Chondrocyte (in vitro differentiated cells): ENCODE measurements at regions not wholly inside any gene's neighbourhood (a gene's known extent, or its start where the extent isn't known, plus 50 kb on each side); places are given as distances from the start of the nearest gene placed in this dataset.

Experiments used
- DNase-seq: peaks from one replicate; pipeline ENCODE4 v3.0.0; 2021; ENCODE audit warnings: mixed read lengths, low spot score
- H3K27ac Mint-ChIP-seq: one replicate; pipeline ENCODE4 v1.8.0; 2021; ENCODE audit warnings: mild to moderate bottlenecking, moderate library complexity, mixed read lengths; ENCODE audit not compliant: unreplicated experiment
- H3K27me3 Mint-ChIP-seq: 2 replicates; pipeline ENCODE4 v1.8.0; 2021; ENCODE audit warnings: low read depth, mixed read lengths
- H3K36me3 Mint-ChIP-seq: 2 replicates; pipeline ENCODE4 v1.8.0; 2021; ENCODE audit warnings: low read depth, mixed read lengths
- H3K4me1 Mint-ChIP-seq: 2 replicates; pipeline ENCODE4 v1.8.0; 2021; ENCODE audit warnings: low read depth, mild to moderate bottlenecking, mixed read lengths
- H3K4me3 Mint-ChIP-seq: one replicate; pipeline ENCODE4 v1.8.0; 2021; ENCODE audit warnings: mild to moderate bottlenecking, moderate library complexity, mixed read lengths; ENCODE audit not compliant: unreplicated experiment
- H3K9me3 Mint-ChIP-seq: 2 replicates; pipeline ENCODE4 v1.8.0; 2021; ENCODE audit warnings: low read depth, mixed read lengths
- CTCF ChIP-seq: fragments of 200-600 bp; sonication (generic); IDR thresholded peaks from 2 replicates; pipeline ENCODE4 v1.5.0; 2021; ENCODE audit warnings: antibody characterized with exemption, mild to moderate bottlenecking, moderate library complexity

- H3K27me3 Mint-ChIP-seq = no peaks in the 10 kb centered on the region
- no peak for TF ChIP-seq CTCF
- H3K4me3 Mint-ChIP-seq = no peak overlapping the region
- H3K9me3 Mint-ChIP-seq = no peaks in the 10 kb centered on the region
- no peak for DNase-seq
- H3K36me3 Mint-ChIP-seq = no peaks in the 10 kb centered on the region
- H3K4me1 Mint-ChIP-seq = no peaks in the 10 kb centered on the region
- no peak overlapping the region for H3K27ac Mint-ChIP-seq
These were observed 790.5 kb upstream of the LRRC4C start for GRCh38 chr11:42249956-42250355.

- H3K4me1 Mint-ChIP-seq = no peaks in the 10 kb centered on the region
- no peak for DNase-seq
These were observed 792.5 kb upstream of the LRRC4C start for GRCh38 chr11:42251984-42252383.

GRCh38 chr11:42253156-42253555, 793.7 kb upstream of the LRRC4C start:
- peaks cover 3% of the 10 kb centered on the region for H3K9me3 Mint-ChIP-seq
- H3K4me1 Mint-ChIP-seq = no peaks in the 10 kb centered on the region
- DNase-seq = no peak
- no peaks in the 10 kb centered on the region for H3K36me3 Mint-ChIP-seq
- H3K27me3 Mint-ChIP-seq = no peaks in the 10 kb centered on the region
- no peak for TF ChIP-seq CTCF
- H3K4me3 Mint-ChIP-seq = no peak overlapping the region
- H3K27ac Mint-ChIP-seq = no peak overlapping the region

More at GRCh38 chr11:42251984-42252383, 792.5 kb upstream of the LRRC4C start:
- Mint-ChIP-seq H3K9me3 (peaks cover 3% of the 10 kb centered on the region), H3K27me3 (no peaks in the 10 kb centered on the region), H3K4me3 (no peak overlapping the region), H3K36me3 (no peaks in the 10 kb centered on the region), H3K27ac (no peak overlapping the region)
- TF ChIP-seq CTCF = no peak

GRCh38 chr11:42255906-42256305, 796.5 kb upstream of the LRRC4C start:
- Mint-ChIP-seq H3K27ac (no peak overlapping the region), H3K4me1 (no peaks in the 10 kb centered on the region), H3K4me3 (no peak overlapping the region), H3K9me3 (peaks cover 3% of the 10 kb centered on the region), H3K36me3 (no peaks in the 10 kb centered on the region), H3K27me3 (no peaks in the 10 kb centered on the region)
- DNase-seq = no peak
- TF ChIP-seq CTCF = no peak

GRCh38 chr11:42257534-42257933, 798.1 kb upstream of the LRRC4C start:
- no peak overlapping the region for H3K27ac Mint-ChIP-seq
- TF ChIP-seq CTCF = no peak
- H3K36me3 Mint-ChIP-seq = no peaks in the 10 kb centered on the region
- H3K4me1 Mint-ChIP-seq = no peaks in the 10 kb centered on the region
- no peaks in the 10 kb centered on the region for H3K27me3 Mint-ChIP-seq
- DNase-seq = no peak
- H3K9me3 Mint-ChIP-seq = peaks cover 3% of the 10 kb centered on the region
- no peak overlapping the region for H3K4me3 Mint-ChIP-seq
